OCI-LY1 (cell line): ENCODE measurements at regions not wholly inside any gene's neighbourhood (a gene's known extent, or its start where the extent isn't known, plus 50 kb on each side); places are given as distances from the start of the nearest gene placed in this dataset.

Experiments
- CTCF ChIP-seq: fragments of 200-600 bp; sonication (generic), shearing (Covaris generic); IDR thresholded peaks from 2 replicates; pipeline ENCODE4 v1.5.1; 2017; ENCODE audit warnings: mild to moderate bottlenecking, antibody characterized with exemption, low read length, moderate library complexity, mixed read lengths
- EZH2 ChIP-seq: fragments of 200-600 bp; sonication (generic), shearing (Covaris generic); IDR thresholded peaks from 2 replicates; pipeline ENCODE4 v1.8.0; 2017; ENCODE audit warnings: borderline replicate concordance, mixed run types, mild to moderate bottlenecking, antibody characterized with exemption, low read length, moderate library complexity, mixed read lengths

- TF ChIP-seq CTCF (no peak), EZH2 (no peak)
These were observed 66.7 kb upstream of the LARGE1 start for GRCh38 chr22:33986954-33987353.
